ENCODE measurements at regions not wholly inside any gene's neighbourhood (a gene's known extent, or its start where the extent isn't known, plus 50 kb on each side); places are given as distances from the start of the nearest gene placed in this dataset.
"Not testable (repeated sequence)": the region's sequence is repeated elsewhere in the genome, so short reads cannot be mapped to it uniquely, and the experiment has no call there.

DNA sequence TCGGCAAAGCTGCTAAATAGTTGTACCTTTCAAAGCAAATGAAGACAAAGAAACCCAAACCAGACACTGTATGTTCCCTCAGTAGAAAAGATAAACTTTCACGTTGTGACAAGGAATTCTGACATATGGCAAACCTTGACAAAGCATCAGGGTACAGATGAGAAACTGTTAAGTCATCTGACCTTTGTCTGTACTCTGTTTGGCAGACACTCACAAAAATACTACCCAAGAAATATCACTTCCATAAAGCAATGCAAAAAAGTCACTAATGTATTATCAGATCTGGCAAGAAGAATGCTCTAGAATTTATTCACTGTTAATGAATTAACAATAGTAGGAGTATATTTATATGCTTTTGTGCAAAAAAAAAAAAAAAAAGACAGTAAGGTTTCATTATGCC, 843.7 kb downstream of the DIAPH3 start:
- no peaks in the 10 kb centered on the region for H3K27me3 ChIP-seq
- TF ChIP-seq POLR2A (IDR thresholded peaks at IDR 0.05), result no peak
- TF ChIP-seq, protein P1, sequence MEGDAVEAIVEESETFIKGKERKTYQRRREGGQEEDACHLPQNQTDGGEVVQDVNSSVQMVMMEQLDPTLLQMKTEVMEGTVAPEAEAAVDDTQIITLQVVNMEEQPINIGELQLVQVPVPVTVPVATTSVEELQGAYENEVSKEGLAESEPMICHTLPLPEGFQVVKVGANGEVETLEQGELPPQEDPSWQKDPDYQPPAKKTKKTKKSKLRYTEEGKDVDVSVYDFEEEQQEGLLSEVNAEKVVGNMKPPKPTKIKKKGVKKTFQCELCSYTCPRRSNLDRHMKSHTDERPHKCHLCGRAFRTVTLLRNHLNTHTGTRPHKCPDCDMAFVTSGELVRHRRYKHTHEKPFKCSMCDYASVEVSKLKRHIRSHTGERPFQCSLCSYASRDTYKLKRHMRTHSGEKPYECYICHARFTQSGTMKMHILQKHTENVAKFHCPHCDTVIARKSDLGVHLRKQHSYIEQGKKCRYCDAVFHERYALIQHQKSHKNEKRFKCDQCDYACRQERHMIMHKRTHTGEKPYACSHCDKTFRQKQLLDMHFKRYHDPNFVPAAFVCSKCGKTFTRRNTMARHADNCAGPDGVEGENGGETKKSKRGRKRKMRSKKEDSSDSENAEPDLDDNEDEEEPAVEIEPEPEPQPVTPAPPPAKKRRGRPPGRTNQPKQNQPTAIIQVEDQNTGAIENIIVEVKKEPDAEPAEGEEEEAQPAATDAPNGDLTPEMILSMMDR (IDR thresholded peaks at IDR 0.05), result no peak
- H3K4me3 ChIP-seq, result no peak overlapping the region
- H3K9me3 ChIP-seq, result no peaks in the 10 kb centered on the region
- H3K27ac ChIP-seq, result no peak overlapping the region
- DNase-seq, result no peak
- H3K4me1 ChIP-seq, result no peaks in the 10 kb centered on the region
- H3K36me3 ChIP-seq, result no peaks in the 10 kb centered on the region

DNA sequence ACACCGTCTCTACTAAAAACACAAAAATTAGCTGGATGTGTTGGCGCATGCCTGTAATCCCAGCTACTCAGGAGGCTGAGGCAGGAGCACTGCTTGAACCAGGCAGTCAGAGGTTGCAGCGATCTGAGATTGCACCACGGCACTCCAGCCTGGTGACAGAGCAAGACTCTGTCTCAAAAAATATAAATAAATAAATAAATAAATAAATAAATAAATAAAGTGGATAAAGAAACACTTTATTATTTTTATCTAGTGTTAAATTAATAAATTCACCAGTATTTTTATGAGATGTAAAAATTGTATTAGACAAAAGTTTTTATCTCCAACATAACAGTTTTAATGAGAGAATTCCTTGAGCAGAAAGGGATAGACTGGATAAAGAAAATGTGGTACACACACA, 839.3 kb downstream of the DIAPH3 start:
- not testable (repeated sequence) for H3K27ac ChIP-seq, H3K27me3 ChIP-seq, DNase-seq, H3K4me3 ChIP-seq, H3K4me1 ChIP-seq, H3K36me3 ChIP-seq, H3K9me3 ChIP-seq

DNA sequence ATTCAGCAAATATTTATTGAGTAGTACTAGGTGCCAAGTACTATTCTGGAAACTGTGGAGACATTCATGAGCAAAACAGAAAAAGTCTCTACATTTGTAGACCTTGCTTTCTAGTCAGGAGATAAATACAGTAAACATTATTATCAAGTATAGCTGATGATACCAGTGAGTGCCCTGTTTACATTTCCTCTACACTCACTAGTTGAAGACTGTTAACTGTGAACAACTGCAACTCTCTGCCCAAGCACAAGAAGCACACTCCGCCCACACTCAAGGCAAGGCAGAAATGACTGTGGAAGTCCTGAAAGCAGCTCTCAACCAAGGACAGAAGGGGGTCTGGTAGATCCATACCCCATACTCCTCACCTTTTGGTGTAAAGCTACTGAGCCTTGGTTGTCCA, 837.0 kb downstream of the DIAPH3 start:
- no peaks in the 10 kb centered on the region for H3K4me1 ChIP-seq
- TF ChIP-seq, protein P1 (IDR thresholded peaks at IDR 0.05), result no peak
- no peak for TF ChIP-seq POLR2A (IDR thresholded peaks at IDR 0.05)
- H3K9me3 ChIP-seq, result no peaks in the 10 kb centered on the region
- H3K27ac ChIP-seq, result no peak overlapping the region
- no peaks in the 10 kb centered on the region for H3K36me3 ChIP-seq
- DNase-seq, result no peak
- H3K27me3 ChIP-seq, result no peaks in the 10 kb centered on the region
- H3K4me3 ChIP-seq, result no peak overlapping the region

DNA sequence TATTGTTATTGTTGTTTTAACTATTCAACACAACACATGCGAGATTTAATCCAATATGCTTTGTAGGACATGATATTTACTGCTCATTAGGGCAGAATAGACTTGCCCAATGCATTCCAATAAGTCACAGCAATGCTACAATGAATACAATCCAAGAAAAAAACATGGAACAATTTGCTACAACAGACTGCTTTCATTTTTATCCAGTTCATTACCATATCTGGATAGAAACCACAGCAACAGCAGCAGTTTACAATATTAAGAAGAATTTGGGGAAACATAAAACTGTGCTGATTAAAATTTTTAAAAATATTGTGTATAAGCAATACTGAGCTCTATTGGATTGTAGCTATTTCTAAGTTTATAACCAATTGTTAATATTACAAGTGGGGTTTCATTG, 833.0 kb downstream of the DIAPH3 start:
- no peak for TF ChIP-seq POLR2A (IDR thresholded peaks at IDR 0.05)
- TF ChIP-seq, protein P1 (IDR thresholded peaks at IDR 0.05), result no peak
- no peaks in the 10 kb centered on the region for H3K27me3 ChIP-seq
- no peaks in the 10 kb centered on the region for H3K4me1 ChIP-seq
- DNase-seq, result no peak
- no peaks in the 10 kb centered on the region for H3K36me3 ChIP-seq
- no peak overlapping the region for H3K4me3 ChIP-seq
- no peak overlapping the region for H3K27ac ChIP-seq
- no peaks in the 10 kb centered on the region for H3K9me3 ChIP-seq

DNA sequence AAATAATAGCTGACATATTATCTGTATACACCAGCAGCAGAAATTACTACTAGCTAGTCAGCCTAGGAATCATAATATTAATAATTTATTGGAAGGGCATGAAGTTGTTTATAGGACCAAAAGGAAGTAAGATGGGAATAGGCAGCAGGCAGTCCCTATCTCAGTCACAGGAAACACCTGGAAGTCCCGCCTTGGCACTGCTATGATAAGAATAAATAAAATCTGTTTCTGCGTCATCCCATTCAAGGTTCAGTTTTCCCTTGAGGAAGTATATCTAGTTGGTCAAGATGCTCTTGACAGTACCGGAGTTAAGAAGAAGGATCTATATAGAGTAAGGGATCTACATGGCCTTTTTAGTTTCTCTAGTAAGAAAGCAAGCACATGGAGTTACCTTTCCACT, 830.8 kb downstream of the DIAPH3 start:
- H3K27ac ChIP-seq, result no peak overlapping the region

DNA sequence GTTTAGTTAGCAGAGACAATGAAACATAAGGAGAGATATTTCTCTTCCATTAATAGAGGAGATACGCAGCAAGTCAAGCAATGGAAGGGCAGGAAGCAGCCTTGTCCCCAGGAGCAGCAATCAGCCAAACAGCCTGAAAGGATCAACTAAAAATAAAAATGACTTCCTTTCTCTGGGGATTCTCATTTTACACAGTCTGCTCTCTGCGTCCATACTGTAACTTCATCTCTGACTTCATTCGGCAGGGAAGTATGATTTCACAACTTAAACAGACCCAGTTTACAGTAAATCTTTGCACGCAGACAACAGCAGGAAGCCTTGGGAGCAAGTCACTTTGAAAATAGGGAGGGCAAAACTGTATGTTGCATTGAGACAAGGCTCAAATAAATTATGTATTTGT, 826.7 kb downstream of the DIAPH3 start:
- no peaks in the 10 kb centered on the region for H3K36me3 ChIP-seq
- H3K27ac ChIP-seq, result no peak overlapping the region
- DNase-seq, result no peak
- TF ChIP-seq, protein P1 (IDR thresholded peaks at IDR 0.05), result no peak
- no peak for TF ChIP-seq POLR2A (IDR thresholded peaks at IDR 0.05)
- H3K27me3 ChIP-seq, result no peaks in the 10 kb centered on the region
- H3K4me1 ChIP-seq, result no peaks in the 10 kb centered on the region
- H3K4me3 ChIP-seq, result no peak overlapping the region
- H3K9me3 ChIP-seq, result no peaks in the 10 kb centered on the region

More for the DNA sequence above, 830.8 kb downstream of the DIAPH3 start:
- no peaks in the 10 kb centered on the region for H3K36me3 ChIP-seq
- no peak for TF ChIP-seq POLR2A (IDR thresholded peaks at IDR 0.05)
- TF ChIP-seq, protein P1 (IDR thresholded peaks at IDR 0.05), result no peak
- H3K4me3 ChIP-seq, result no peak overlapping the region
- no peaks in the 10 kb centered on the region for H3K27me3 ChIP-seq
- H3K4me1 ChIP-seq, result no peaks in the 10 kb centered on the region
- DNase-seq, result no peak
- H3K9me3 ChIP-seq, result no peaks in the 10 kb centered on the region

All from Peyer's patch (tissue), 4 donors.